PC-3 (cell line): ENCODE measurements at regions not wholly inside any gene's neighbourhood (a gene's known extent, or its start where the extent isn't known, plus 50 kb on each side); places are given as distances from the start of the nearest gene placed in this dataset.

ENCODE experiments used
- EZH2phosphoT487 ChIP-seq: fragments of 300-600 bp; sonication (generic); IDR thresholded peaks from 2 replicates; pipeline ENCODE4 v1.6.1; 2018; ENCODE audit warnings: mild to moderate bottlenecking, antibody characterized with exemption, low read length, borderline replicate concordance
- TF ChIP-seq, protein P1 (sequence below): fragments of 300-600 bp; sonication (generic); conservative IDR thresholded peaks from 2 replicates; pipeline ENCODE4 v1.5.1; 2017; ENCODE audit warnings: antibody characterized with exemption, low read depth, mild to moderate bottlenecking, low read length

DNA sequence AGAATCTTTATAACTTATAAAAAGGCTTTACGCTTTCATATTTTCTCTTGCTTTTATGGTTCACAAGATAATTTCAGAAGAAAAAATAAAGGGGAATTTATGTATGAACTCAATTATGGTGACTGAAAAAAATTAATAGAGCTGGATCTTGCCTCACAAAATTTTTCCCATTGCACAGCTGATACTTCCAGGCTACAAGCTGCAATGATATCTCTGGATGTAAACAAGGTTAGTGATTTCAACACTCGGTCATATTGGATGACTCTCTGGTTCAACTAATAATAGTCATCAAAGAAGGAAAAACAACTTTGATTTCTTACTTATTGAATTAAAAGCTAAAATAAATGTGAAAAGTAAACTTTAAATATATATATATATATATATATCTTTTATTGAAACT is 868.0 kb downstream of the FAT4 start:
- TF ChIP-seq, protein P1, sequence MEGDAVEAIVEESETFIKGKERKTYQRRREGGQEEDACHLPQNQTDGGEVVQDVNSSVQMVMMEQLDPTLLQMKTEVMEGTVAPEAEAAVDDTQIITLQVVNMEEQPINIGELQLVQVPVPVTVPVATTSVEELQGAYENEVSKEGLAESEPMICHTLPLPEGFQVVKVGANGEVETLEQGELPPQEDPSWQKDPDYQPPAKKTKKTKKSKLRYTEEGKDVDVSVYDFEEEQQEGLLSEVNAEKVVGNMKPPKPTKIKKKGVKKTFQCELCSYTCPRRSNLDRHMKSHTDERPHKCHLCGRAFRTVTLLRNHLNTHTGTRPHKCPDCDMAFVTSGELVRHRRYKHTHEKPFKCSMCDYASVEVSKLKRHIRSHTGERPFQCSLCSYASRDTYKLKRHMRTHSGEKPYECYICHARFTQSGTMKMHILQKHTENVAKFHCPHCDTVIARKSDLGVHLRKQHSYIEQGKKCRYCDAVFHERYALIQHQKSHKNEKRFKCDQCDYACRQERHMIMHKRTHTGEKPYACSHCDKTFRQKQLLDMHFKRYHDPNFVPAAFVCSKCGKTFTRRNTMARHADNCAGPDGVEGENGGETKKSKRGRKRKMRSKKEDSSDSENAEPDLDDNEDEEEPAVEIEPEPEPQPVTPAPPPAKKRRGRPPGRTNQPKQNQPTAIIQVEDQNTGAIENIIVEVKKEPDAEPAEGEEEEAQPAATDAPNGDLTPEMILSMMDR, result no peak
- TF ChIP-seq EZH2phosphoT487, result no peak
